SK-N-SH (cell line): ENCODE measurements at regions not wholly inside any gene's neighbourhood (a gene's known extent, or its start where the extent isn't known, plus 50 kb on each side); places are given as distances from the start of the nearest gene placed in this dataset.

ENCODE experiments used
- CTCF ChIA-PET: fragments of 300-600, 350-600 bp; formaldehyde crosslinking; extraction: SDS; loops from one replicate; lab custom pipeline; 2021; lab: Yijun Ruan, JAX
- POLR2A ChIA-PET: fragments of 350-600 bp; sonication (Branson Sonifier 250); formaldehyde crosslinking; extraction: SDS; loops from one replicate; lab custom pipeline; 2020; ENCODE audit warnings: antibody characterized with exemption, inconsistent platforms; lab: Yijun Ruan, JAX
- DNase-seq: peaks from one replicate; pipeline ENCODE4 v3.0.0; 2012
- H2AFZ ChIP-seq: fragments of 200-600 bp; sonication (generic); 2 replicates; pipeline ENCODE4 v1.8.1; 2016; ENCODE audit warnings: antibody characterized with exemption, mild to moderate bottlenecking, low read depth
- H3F3A ChIP-seq: fragments of 200-600 bp; sonication (generic); replicated peaks from 2 replicates; pipeline ENCODE3; 2016; ENCODE audit warnings: antibody characterized with exemption, mild to moderate bottlenecking; ENCODE audit not compliant: insufficient read depth
- H3K27ac ChIP-seq, 2 experiments: fragments of 200-500 bp in 1 of 2; fragments of 200-600 bp in 1 of 2; sonication (Bioruptor generic) in 1 of 2; sonication (generic), shearing (Covaris generic) in 1 of 2; 2 replicates each; pipeline versions ENCODE4 v1.5.1 to v1.6.1; 2014 to 2016; ENCODE audit warnings: low read depth in 2 of 2, inconsistent platforms in 1 of 2, low read length in 1 of 2, mild to moderate bottlenecking in 1 of 2, mixed read lengths in 1 of 2
- H3K27me3 ChIP-seq: fragments of 200-600 bp; sonication (generic), shearing (Covaris generic); 2 replicates; pipeline ENCODE4 v1.6.1; 2016; ENCODE audit warnings: mixed run types; ENCODE audit not compliant: insufficient read depth
- H3K36me3 ChIP-seq, 2 experiments: fragments of 200-500 bp in 1 of 2; fragments of 200-600 bp in 1 of 2; sonication (Bioruptor generic) in 1 of 2; sonication (generic) in 1 of 2; replicated peaks in 1 of 2; 2 replicates each; pipeline versions ENCODE3 to v1.5.1; 2014 to 2016; ENCODE audit warnings: low read length in 1 of 2, mild to moderate bottlenecking in 1 of 2; ENCODE audit not compliant: insufficient read depth in 2 of 2, control insufficient read depth in 1 of 2
- H3K4me1 ChIP-seq, 2 experiments: fragments of 200-500 bp in 1 of 2; fragments of 200-600 bp in 1 of 2; sonication (Bioruptor generic) in 1 of 2; sonication (generic), shearing (Covaris generic) in 1 of 2; 2 replicates each; pipeline versions ENCODE4 v1.5.1 to v1.6.1; 2014 to 2016; ENCODE audit warnings: low read depth in 1 of 2, low read length in 1 of 2, mixed run types in 1 of 2; ENCODE audit not compliant: insufficient read depth in 2 of 2, control insufficient read depth in 1 of 2
- H3K4me2 ChIP-seq: fragments of 200-600 bp; sonication (generic), shearing (Covaris generic); 2 replicates; pipeline ENCODE4 v1.6.1; 2017; ENCODE audit warnings: mixed run types
- H3K4me3 ChIP-seq, 2 experiments: fragments of 200-500 bp in 1 of 2; fragments of 200-600 bp in 1 of 2; sonication (Bioruptor generic) in 1 of 2; sonication (generic), shearing (Covaris generic) in 1 of 2; 2 replicates each; pipeline versions ENCODE4 v1.5.1 to v1.8.1; 2014 to 2016; ENCODE audit warnings: low read depth in 2 of 2, inconsistent platforms in 1 of 2, low read length in 1 of 2, mild to moderate bottlenecking in 1 of 2, mixed read lengths in 1 of 2, moderate library complexity in 1 of 2
- H3K79me2 ChIP-seq: fragments of 200-600 bp; sonication (generic); 2 replicates; pipeline ENCODE4 v1.8.1; 2017; ENCODE audit warnings: mild to moderate bottlenecking; ENCODE audit not compliant: insufficient read depth
- H3K9ac ChIP-seq: fragments of 200-600 bp; sonication (generic); 2 replicates; pipeline ENCODE4 v1.6.1; 2017; ENCODE audit warnings: mixed run types
- H3K9me2 ChIP-seq: fragments of 200-600 bp; sonication (generic); 2 replicates; pipeline ENCODE4 v1.6.1; 2017; ENCODE audit warnings: mixed run types
- H3K9me3 ChIP-seq: fragments of 200-600 bp; sonication (generic); 2 replicates; pipeline ENCODE4 v1.6.1; 2017; ENCODE audit warnings: mixed run types, mild to moderate bottlenecking, moderate library complexity
- H4K20me1 ChIP-seq: fragments of 200-600 bp; sonication (generic); 2 replicates; pipeline ENCODE4 v1.6.1; 2017; ENCODE audit warnings: mild to moderate bottlenecking, mixed run types; ENCODE audit not compliant: insufficient read depth
- CHD2 ChIP-seq: fragments of 150-350 bp; IDR thresholded peaks from 2 replicates; pipeline ENCODE4 v1.6.1; 2018; ENCODE audit warnings: low read length; ENCODE audit not compliant: partially characterized antibody
- CTCF ChIP-seq: fragments of 200-600 bp; sonication (generic); IDR thresholded peaks from 2 replicates; pipeline ENCODE4 v1.6.1; 2017; ENCODE audit warnings: antibody characterized with exemption, mild to moderate bottlenecking, moderate library complexity
- EZH2phosphoT487 ChIP-seq: fragments of 200-600 bp; sonication (generic); IDR thresholded peaks from 2 replicates; pipeline ENCODE4 v1.6.1; 2017; ENCODE audit warnings: low read depth, mixed run types, mild to moderate bottlenecking, antibody characterized with exemption, moderate library complexity, borderline replicate concordance
- FOXJ3 ChIP-seq: sonication (generic); formaldehyde crosslinking; IDR thresholded peaks from 2 replicates; pipeline ENCODE4 v1.5.1; 2020; ENCODE audit warnings: mild to moderate bottlenecking, missing genetic modification reagents
- FOXM1 ChIP-seq: IDR thresholded peaks from 2 replicates; pipeline ENCODE4 v1.4.0; 2012; ENCODE audit warnings: low read depth, mild to moderate bottlenecking
- GABPA ChIP-seq: IDR thresholded peaks from 2 replicates; pipeline ENCODE4 v1.4.0; 2012; ENCODE audit warnings: low read depth, mild to moderate bottlenecking
- GATA2 ChIP-seq: sonication (generic); formaldehyde crosslinking; IDR thresholded peaks from 2 replicates; pipeline ENCODE4 v1.5.0; 2020; ENCODE audit warnings: mild to moderate bottlenecking, missing genetic modification reagents
- IRF3 ChIP-seq: fragments of 150-350 bp; IDR thresholded peaks from 2 replicates; pipeline ENCODE4 v1.6.1; 2016; ENCODE audit warnings: mild to moderate bottlenecking, low read depth, low read length
- MEF2A ChIP-seq: IDR thresholded peaks from 2 replicates; pipeline ENCODE4 v1.4.0; 2012; ENCODE audit warnings: low read depth, borderline replicate concordance
- MXI1 ChIP-seq: IDR thresholded peaks from 2 replicates; pipeline ENCODE4 v1.6.1; 2012; ENCODE audit warnings: mild to moderate bottlenecking, low read depth, low read length, improper control_type of control experiment
- NRF1 ChIP-seq: IDR thresholded peaks from 2 replicates; pipeline ENCODE4 v1.6.1; 2012; ENCODE audit warnings: low read depth, mild to moderate bottlenecking, low read length
- PBX3 ChIP-seq: IDR thresholded peaks from 2 replicates; pipeline ENCODE4; 2012
- POLR2AphosphoS5 ChIP-seq: IDR thresholded peaks from 2 replicates; pipeline ENCODE4 v1.6.1; 2012; ENCODE audit warnings: low read depth, low read length
- RAD21 ChIP-seq: IDR thresholded peaks from 2 replicates; pipeline ENCODE4 v1.6.1; 2012; ENCODE audit warnings: mild to moderate bottlenecking, low read length
- RXRA ChIP-seq: IDR thresholded peaks from 2 replicates; pipeline ENCODE4 v1.4.0; 2012; ENCODE audit warnings: low read depth, mild to moderate bottlenecking, borderline replicate concordance
- SMC3 ChIP-seq: IDR thresholded peaks from 2 replicates; pipeline ENCODE4 v1.6.1; 2012; ENCODE audit warnings: low read depth, low read length, improper control_type of control experiment
- TAF1 ChIP-seq: IDR thresholded peaks from 2 replicates; pipeline ENCODE4 v1.6.1; 2012; ENCODE audit warnings: low read depth, mild to moderate bottlenecking, low read length, moderate library complexity, borderline replicate concordance
- TCF12 ChIP-seq: IDR thresholded peaks from 2 replicates; pipeline ENCODE4 v1.4.0; 2012
- USF1 ChIP-seq: IDR thresholded peaks from 2 replicates; pipeline ENCODE4 v1.4.0; 2012; ENCODE audit warnings: low read depth, borderline replicate concordance
- YY1 ChIP-seq: IDR thresholded peaks from 2 replicates; pipeline ENCODE4 v1.4.0; 2012; ENCODE audit warnings: low read depth, mild to moderate bottlenecking
- WGBS: methylation state at CpG from one replicate; pipeline ENCODE4 v1.1.6; 2017; ENCODE audit warnings: low lambda C conversion rate; 5-methylcytosine and 5-hydroxymethylcytosine counted together

- TF ChIP-seq RAD21 (no peak), EZH2phosphoT487 (no peak), PBX3 (no peak), IRF3 (no peak)
- TF ChIP-seq, all 33 proteins: peak for 0
- no peaks in the 10 kb centered on the region; the same call in 1 of the 2 replicates for H3K27me3 ChIP-seq
- no peak for DNase-seq
- H3K4me2 ChIP-seq, result no peak overlapping the region
- no peak overlapping the region for H3K4me3 ChIP-seq
- no peak overlapping the region for H3K27ac ChIP-seq
- no peaks in the 10 kb centered on the region for H3K9me2 ChIP-seq
- peaks cover 0 to 30% of the 10 kb centered on the region in 2 experiments; a peak in 1 of 4 replicates for H3K4me1 ChIP-seq
- H2AFZ ChIP-seq, result no peak overlapping the region
- H4K20me1 ChIP-seq, result no peaks in the 10 kb centered on the region
- H3K9ac ChIP-seq, result no peak overlapping the region
- 55% methylated on average over 2 of the region's 2 CpGs for WGBS
- POLR2A ChIA-PET, result no interaction called here
- no peaks in the 10 kb centered on the region for H3F3A ChIP-seq
- no peaks in the 10 kb centered on the region for H3K9me3 ChIP-seq
- CTCF ChIA-PET, result interaction anchor here (1.0 to 2.9 kb wide), 5 partner anchors 10 to 160 kb away, joined by 3 to 12 read pairs (median 5); no protein-coding TSS in a partner anchor
- H3K36me3 ChIP-seq, result no peaks in the 10 kb centered on the region
- no peaks in the 10 kb centered on the region for H3K79me2 ChIP-seq
Observed at GRCh38 chr2:41925712-41926111, 122.1 kb upstream of the PKDCC start.

GRCh38 chr2:41926614-41927580 lies 120.9 kb upstream of the PKDCC start:
- Histone ChIP-seq H3K4me1 (peaks cover 0 to 41% of the 10 kb centered on the region in 2 experiments; a peak in 2 of 4 replicates), H2AFZ (no peak overlapping the region), H4K20me1 (no peaks in the 10 kb centered on the region), H3K4me2 (no peak overlapping the region), H3F3A (no peaks in the 10 kb centered on the region), H3K27ac (no peak overlapping the region; a peak in 1 of 4 replicates), H3K4me3 (no peak overlapping the region), H3K9me3 (no peaks in the 10 kb centered on the region), H3K36me3 (no peaks in the 10 kb centered on the region), H3K27me3 (no peaks in the 10 kb centered on the region; the same call in 1 of the 2 replicates), H3K9me2 (no peaks in the 10 kb centered on the region), H3K9ac (no peak overlapping the region), H3K79me2 (no peaks in the 10 kb centered on the region)
- ChIA-PET POLR2A (interaction anchor here (0.7 to 0.9 kb wide), 3 partner anchors 27 to 119 kb away, joined by 3 to 4 read pairs (median 4); no protein-coding TSS in a partner anchor), CTCF (interaction anchor here (0.5 to 2.9 kb wide), 11 partner anchors 9 to 159 kb away, joined by 3 to 17 read pairs (median 4); no protein-coding TSS in a partner anchor)
- WGBS, result 54% methylated on average over 6 of the region's 8 CpGs
- no peak for DNase-seq
- TF ChIP-seq FOXJ3 (CRISPR knock-in tag), result no peak
- no peak for TF ChIP-seq GATA2 (CRISPR knock-in tag)
- TF ChIP-seq USF1, result no peak
- no peak for TF ChIP-seq TCF12
- TF ChIP-seq FOXM1, result no peak
- TF ChIP-seq CTCF, result no peak
- no peak for TF ChIP-seq GABPA
- no peak for TF ChIP-seq YY1
- TF ChIP-seq PBX3, result no peak
- no peak for TF ChIP-seq POLR2AphosphoS5
- no peak for TF ChIP-seq MXI1
- no peak for TF ChIP-seq SMC3
- no peak for TF ChIP-seq RAD21
- no peak for TF ChIP-seq NRF1
- TF ChIP-seq TAF1, result no peak
- no peak for TF ChIP-seq CHD2
- TF ChIP-seq MEF2A, result no peak
- TF ChIP-seq RXRA, result no peak
